ENCODE measurements at regions not wholly inside any gene's neighbourhood (a gene's known extent, or its start where the extent isn't known, plus 50 kb on each side); places are given as distances from the start of the nearest gene placed in this dataset.

DNA sequence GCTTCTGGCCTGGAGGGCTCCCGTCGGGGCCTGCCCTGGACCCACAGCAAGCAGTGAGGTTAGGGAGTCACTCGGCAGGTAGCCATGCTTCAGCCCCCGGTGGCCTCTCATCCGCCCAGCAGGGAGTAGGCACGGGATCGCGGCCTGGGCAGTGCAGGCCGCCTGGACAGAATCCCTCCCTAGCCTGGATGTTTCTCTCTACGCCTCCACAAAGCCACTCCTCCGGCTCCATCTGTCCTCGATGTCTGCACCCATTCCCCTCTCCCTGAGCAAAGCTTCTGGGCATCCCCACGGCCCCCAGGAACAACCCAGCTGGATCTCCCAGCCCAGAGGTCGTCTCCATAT, 145.2 kb downstream of the RBFOX3 start:
- no peak overlapping the region for H3K4me2 ChIP-seq (ENCODE audit: low read length)
- no peaks in the 10 kb centered on the region for H3K4me1 ChIP-seq (ENCODE audit: insufficient read depth, low read length)
- no peak overlapping the region for H3K27ac ChIP-seq (ENCODE audit: low read length)
- no peaks in the 10 kb centered on the region for H3K9me2 ChIP-seq (replicated peaks; ENCODE audit: low read length)
- POLR2A ChIA-PET (ENCODE audit: unreplicated experiment): no interaction called here
- no peak for DNase-seq
- CTCF ChIA-PET: no interaction called here
- no peaks in the 10 kb centered on the region for H3F3A ChIP-seq (ENCODE audit: low read length, unreplicated experiment)
- no peaks in the 10 kb centered on the region for H3K79me2 ChIP-seq (ENCODE audit: low read length)
- no peak overlapping the region for H2AFZ ChIP-seq (ENCODE audit: low read length)
- H3K9ac ChIP-seq (ENCODE audit: low read length): no peak overlapping the region
- no peaks in the 10 kb centered on the region for H4K20me1 ChIP-seq (ENCODE audit: low read length)
- H3K4me3 ChIP-seq (ENCODE audit: low read length): no peak overlapping the region
- ATAC-seq: no peak
- no peak for TF ChIP-seq EZH2phosphoT487 (IDR thresholded peaks at IDR 0.05; ENCODE audit: borderline replicate concordance, low read length)
- no peak for TF ChIP-seq EZH2 (IDR thresholded peaks at IDR 0.05; ENCODE audit: low read length, unreplicated experiment)
- TF ChIP-seq, protein P1, sequence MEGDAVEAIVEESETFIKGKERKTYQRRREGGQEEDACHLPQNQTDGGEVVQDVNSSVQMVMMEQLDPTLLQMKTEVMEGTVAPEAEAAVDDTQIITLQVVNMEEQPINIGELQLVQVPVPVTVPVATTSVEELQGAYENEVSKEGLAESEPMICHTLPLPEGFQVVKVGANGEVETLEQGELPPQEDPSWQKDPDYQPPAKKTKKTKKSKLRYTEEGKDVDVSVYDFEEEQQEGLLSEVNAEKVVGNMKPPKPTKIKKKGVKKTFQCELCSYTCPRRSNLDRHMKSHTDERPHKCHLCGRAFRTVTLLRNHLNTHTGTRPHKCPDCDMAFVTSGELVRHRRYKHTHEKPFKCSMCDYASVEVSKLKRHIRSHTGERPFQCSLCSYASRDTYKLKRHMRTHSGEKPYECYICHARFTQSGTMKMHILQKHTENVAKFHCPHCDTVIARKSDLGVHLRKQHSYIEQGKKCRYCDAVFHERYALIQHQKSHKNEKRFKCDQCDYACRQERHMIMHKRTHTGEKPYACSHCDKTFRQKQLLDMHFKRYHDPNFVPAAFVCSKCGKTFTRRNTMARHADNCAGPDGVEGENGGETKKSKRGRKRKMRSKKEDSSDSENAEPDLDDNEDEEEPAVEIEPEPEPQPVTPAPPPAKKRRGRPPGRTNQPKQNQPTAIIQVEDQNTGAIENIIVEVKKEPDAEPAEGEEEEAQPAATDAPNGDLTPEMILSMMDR (conservative IDR thresholded peaks at IDR 0.05; ENCODE audit: low read depth, low read length): no peak
- peaks cover 78% of the 10 kb centered on the region for H3K27me3 ChIP-seq (ENCODE audit: low read length)
- no TSS peak for BruUV-seq (replicated peaks)
- intact Hi-C loops (cut with micrococcal nuclease): no loop called here
- no peaks in the 10 kb centered on the region for H3K9me3 ChIP-seq (ENCODE audit: low read length)
- no peaks in the 10 kb centered on the region for H3K36me3 ChIP-seq (ENCODE audit: low read depth, low read length)

DNA sequence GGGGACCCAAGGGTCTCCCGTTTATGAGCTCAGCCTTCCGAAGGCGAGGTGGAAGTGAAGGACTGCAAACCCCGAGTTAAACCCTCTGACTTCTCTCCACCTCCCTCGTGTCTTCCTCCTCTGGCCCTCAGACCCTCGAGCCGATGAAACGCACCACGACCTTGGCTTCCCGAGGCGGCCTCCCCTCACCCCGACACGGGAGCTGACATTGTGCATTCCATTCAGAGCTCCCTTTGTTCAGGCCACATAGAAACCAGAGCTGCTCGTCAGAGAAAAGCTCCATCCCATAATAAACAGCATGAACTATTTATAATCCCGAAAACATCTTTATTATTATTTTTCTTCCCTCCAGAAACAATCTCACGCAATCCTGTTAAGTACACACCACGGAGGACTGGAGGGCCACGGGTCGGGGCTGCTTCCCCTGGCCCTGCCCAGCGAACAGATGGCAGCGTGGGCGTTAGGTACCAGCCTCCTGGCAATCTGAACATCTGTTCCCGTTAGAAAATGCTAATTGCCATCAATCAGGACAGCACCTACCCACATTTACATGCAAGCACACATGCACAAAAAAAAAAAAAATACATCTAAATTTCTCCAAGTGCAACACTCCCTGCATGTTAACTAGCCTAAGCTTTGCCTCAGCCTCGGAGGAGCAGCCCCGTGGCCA, 145.7 kb downstream of the RBFOX3 start:
- no peaks in the 10 kb centered on the region for H3K4me1 ChIP-seq (ENCODE audit: insufficient read depth, low read length)
- ChIA-PET CTCF (no interaction called here), POLR2A (ENCODE audit: unreplicated experiment) (no interaction called here)
- H3K79me2 ChIP-seq (ENCODE audit: low read length): no peaks in the 10 kb centered on the region
- DNase-seq (no peak), ATAC-seq (no peak)
- intact Hi-C loops (cut with micrococcal nuclease): no loop called here
- BruUV-seq (replicated peaks): no TSS peak
- H3K9ac ChIP-seq (ENCODE audit: low read length): no peak overlapping the region
- H4K20me1 ChIP-seq (ENCODE audit: low read length): no peaks in the 10 kb centered on the region
- no peaks in the 10 kb centered on the region for H3K9me2 ChIP-seq (replicated peaks; ENCODE audit: low read length)
- no peaks in the 10 kb centered on the region for H3F3A ChIP-seq (ENCODE audit: low read length, unreplicated experiment)
- H3K27me3 ChIP-seq (ENCODE audit: low read length): peaks cover 73% of the 10 kb centered on the region
- TF ChIP-seq, protein P1 (conservative IDR thresholded peaks at IDR 0.05; ENCODE audit: low read depth, low read length): no peak
- TF ChIP-seq EZH2phosphoT487 (IDR thresholded peaks at IDR 0.05; ENCODE audit: borderline replicate concordance, low read length) (no peak), EZH2 (IDR thresholded peaks at IDR 0.05; ENCODE audit: low read length, unreplicated experiment) (peak; percentile 66)
- H3K4me2 ChIP-seq (ENCODE audit: low read length): no peak overlapping the region
- H3K36me3 ChIP-seq (ENCODE audit: low read depth, low read length): no peaks in the 10 kb centered on the region
- H3K27ac ChIP-seq (ENCODE audit: low read length): no peak overlapping the region
- H3K4me3 ChIP-seq (ENCODE audit: low read length): no peak overlapping the region
- no peak overlapping the region for H2AFZ ChIP-seq (ENCODE audit: low read length)
- no peaks in the 10 kb centered on the region for H3K9me3 ChIP-seq (ENCODE audit: low read length)

DNA sequence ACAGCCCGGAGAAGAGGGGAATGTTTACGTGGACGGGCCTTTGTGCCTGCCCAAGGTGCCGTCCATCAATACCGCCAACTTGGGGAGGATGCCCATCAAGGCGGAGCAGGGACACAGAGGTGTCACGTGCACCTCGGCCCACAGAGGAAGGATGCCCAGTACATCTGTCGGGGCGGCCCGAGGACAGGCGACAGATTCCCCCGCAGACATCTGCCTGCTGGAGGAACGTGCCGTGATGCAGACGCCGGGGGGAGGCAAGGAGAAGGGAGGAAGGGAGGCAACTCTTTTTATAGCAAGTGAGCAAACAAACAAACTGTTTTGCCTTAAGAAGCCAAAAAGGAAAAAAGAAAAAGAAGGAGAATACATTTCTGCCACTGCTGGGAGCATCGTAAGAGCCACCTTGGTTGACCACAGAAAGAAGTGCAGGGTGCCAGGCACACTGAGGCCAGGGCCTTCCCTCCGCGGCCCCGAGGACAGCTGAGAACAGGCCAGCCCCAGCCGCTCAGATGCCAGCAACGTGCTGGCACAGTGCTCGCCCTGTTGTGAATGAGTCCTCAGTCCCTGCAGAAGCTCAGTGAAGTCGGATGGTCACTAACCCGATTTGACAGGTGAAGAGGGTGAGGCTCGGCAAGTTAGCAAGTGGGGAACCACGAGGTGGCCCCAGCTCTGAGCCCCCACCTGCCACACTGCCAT, 146.4 kb downstream of the RBFOX3 start:
- no peak for DNase-seq
- ChIA-PET CTCF (no interaction called here), POLR2A (ENCODE audit: unreplicated experiment) (no interaction called here)
- no peaks in the 10 kb centered on the region for H3F3A ChIP-seq (ENCODE audit: low read length, unreplicated experiment)
- intact Hi-C loops (cut with micrococcal nuclease): no loop called here
- H3K4me2 ChIP-seq (ENCODE audit: low read length): no peak overlapping the region
- no TSS peak for BruUV-seq (replicated peaks)
- no peak overlapping the region for H3K4me3 ChIP-seq (ENCODE audit: low read length)
- no peaks in the 10 kb centered on the region for H3K36me3 ChIP-seq (ENCODE audit: low read depth, low read length)
- no peak overlapping the region for H2AFZ ChIP-seq (ENCODE audit: low read length)
- no peak overlapping the region for H3K27ac ChIP-seq (ENCODE audit: low read length)
- no peaks in the 10 kb centered on the region for H4K20me1 ChIP-seq (ENCODE audit: low read length)
- no peaks in the 10 kb centered on the region for H3K9me3 ChIP-seq (ENCODE audit: low read length)
- no peak overlapping the region for H3K9ac ChIP-seq (ENCODE audit: low read length)
- peaks cover 66% of the 10 kb centered on the region for H3K27me3 ChIP-seq (ENCODE audit: low read length)
- H3K4me1 ChIP-seq (ENCODE audit: insufficient read depth, low read length): no peaks in the 10 kb centered on the region
- TF ChIP-seq EZH2phosphoT487 (IDR thresholded peaks at IDR 0.05; ENCODE audit: borderline replicate concordance, low read length) (no peak), EZH2 (IDR thresholded peaks at IDR 0.05; ENCODE audit: low read length, unreplicated experiment) (no peak)
- TF ChIP-seq, protein P1 (conservative IDR thresholded peaks at IDR 0.05; ENCODE audit: low read depth, low read length): no peak
- no peak for ATAC-seq
- no peaks in the 10 kb centered on the region for H3K79me2 ChIP-seq (ENCODE audit: low read length)
- H3K9me2 ChIP-seq (replicated peaks; ENCODE audit: low read length): no peaks in the 10 kb centered on the region
